A673 (cell line): ENCODE measurements at regions not wholly inside any gene's neighbourhood (a gene's known extent, or its start where the extent isn't known, plus 50 kb on each side); places are given as distances from the start of the nearest gene placed in this dataset.

Source experiments
- BruUV-seq: library from RNA; stranded (reverse); fragments of 400-500 nt; replicated peaks from 2 replicates; lab custom pipeline; 2021; lab: Mats Ljungman, UMichigan
- CTCF ChIA-PET: fragments of 300-600 bp; sonication (Branson Sonifier 250); formaldehyde crosslinking; loops from one replicate; lab custom pipeline; 2022; ENCODE audit warnings: antibody characterized with exemption; lab: Charles Lee
- POLR2A ChIA-PET: fragments of 300-600 bp; sonication (Branson Sonifier 250); formaldehyde crosslinking; loops from one replicate; lab custom pipeline; 2022; ENCODE audit warnings: antibody characterized with exemption; ENCODE audit not compliant: low non-redundant PET; lab: Charles Lee
- DNase-seq: peaks from one replicate; pipeline ENCODE4 v3.0.0-alpha.2; 2015; ENCODE audit warnings: low spot score
- H3K27ac ChIP-seq: fragments of 200-600 bp; sonication (generic); 2 replicates; pipeline ENCODE4 v1.5.1; 2016; ENCODE audit warnings: mixed run types, low read depth, mild to moderate bottlenecking, mixed read lengths, antibody characterized with exemption, low read length; ENCODE audit not compliant: poor library complexity, severe bottlenecking
- H3K27me3 ChIP-seq: fragments of 200-600 bp; sonication (generic); replicated peaks from 2 replicates; pipeline ENCODE4 v1.6.1; 2017; ENCODE audit warnings: mixed run types, low read depth, mild to moderate bottlenecking, mixed read lengths, antibody characterized with exemption, low read length; ENCODE audit not compliant: insufficient read depth, poor library complexity
- H3K36me3 ChIP-seq: fragments of 200-600 bp; sonication (generic); 2 replicates; pipeline ENCODE4 v1.6.1; 2016; ENCODE audit warnings: mixed run types, mild to moderate bottlenecking, mixed read lengths, antibody characterized with exemption, low read length; ENCODE audit not compliant: insufficient read depth, poor library complexity, severe bottlenecking
- H3K4me1 ChIP-seq: fragments of 200-600 bp; sonication (generic); 2 replicates; pipeline ENCODE4 v1.6.1; 2017; ENCODE audit warnings: mixed run types, mild to moderate bottlenecking, mixed read lengths, antibody characterized with exemption, low read length; ENCODE audit not compliant: insufficient read depth, poor library complexity, severe bottlenecking
- H3K4me3 ChIP-seq: fragments of 200-600 bp; sonication (generic); 2 replicates; pipeline ENCODE4 v1.5.1; 2016; ENCODE audit warnings: low read depth, mixed run types, mild to moderate bottlenecking, mixed read lengths, low read length; ENCODE audit not compliant: poor library complexity, severe bottlenecking
- H3K9me3 ChIP-seq: fragments of 200-600 bp; sonication (generic); 2 replicates; pipeline ENCODE4 v1.6.1; 2016; ENCODE audit warnings: mixed run types, low read depth, mild to moderate bottlenecking, mixed read lengths, antibody characterized with exemption, low read length; ENCODE audit not compliant: poor library complexity, severe bottlenecking
- EZH2 ChIP-seq: fragments of 200-600 bp; sonication (generic); IDR thresholded peaks from 2 replicates; pipeline ENCODE4 v1.6.1; 2017; ENCODE audit warnings: borderline replicate concordance, low read depth, mild to moderate bottlenecking, mixed read lengths, antibody characterized with exemption, low read length; ENCODE audit not compliant: poor library complexity, severe bottlenecking
- intact Hi-C: fragments of 100-400 bp; cut with micrococcal nuclease; formaldehyde crosslinking; loops from one replicate; pipeline ENCODE4 v1.10.0; 2022; ENCODE audit not compliant: unreplicated experiment
- TF ChIP-seq, protein P1 (sequence below): fragments of 300-800, 200-600 bp; sonication (generic); conservative IDR thresholded peaks from 2 replicates; pipeline ENCODE4 v1.5.1; 2017; ENCODE audit warnings: low read depth, mild to moderate bottlenecking, antibody characterized with exemption, low read length, moderate library complexity, mixed read lengths

DNA sequence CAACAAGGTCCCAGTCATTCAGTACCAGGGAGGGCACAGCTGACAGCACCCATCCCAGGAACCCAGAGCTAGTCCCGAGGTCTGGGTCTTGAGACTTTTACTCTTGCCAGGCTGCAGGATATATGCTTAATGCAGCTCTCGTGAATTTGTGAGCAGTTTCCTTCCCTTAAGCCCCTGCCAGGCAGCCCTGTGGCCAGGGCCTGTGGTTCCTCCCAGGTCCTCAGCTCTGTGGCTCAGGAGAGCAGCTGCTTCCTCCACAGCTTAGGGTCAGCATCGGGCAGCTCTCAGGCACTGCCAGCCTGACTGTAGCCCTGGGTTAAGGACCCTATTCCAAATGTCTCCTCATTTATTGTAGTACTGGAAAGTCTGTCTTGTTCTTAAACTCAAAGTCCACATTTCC is 1384.8 kb downstream of the RPIA start:
- Histone ChIP-seq H3K27me3 (peaks cover 3% of the 10 kb centered on the region), H3K9me3 (no peaks in the 10 kb centered on the region), H3K4me3 (no peak overlapping the region), H3K36me3 (no peaks in the 10 kb centered on the region), H3K4me1 (no peaks in the 10 kb centered on the region), H3K27ac (no peak overlapping the region)
- ChIA-PET POLR2A (no interaction called here), CTCF (no interaction called here)
- BruUV-seq, result no TSS peak
- TF ChIP-seq EZH2, result no peak
- TF ChIP-seq, protein P1, sequence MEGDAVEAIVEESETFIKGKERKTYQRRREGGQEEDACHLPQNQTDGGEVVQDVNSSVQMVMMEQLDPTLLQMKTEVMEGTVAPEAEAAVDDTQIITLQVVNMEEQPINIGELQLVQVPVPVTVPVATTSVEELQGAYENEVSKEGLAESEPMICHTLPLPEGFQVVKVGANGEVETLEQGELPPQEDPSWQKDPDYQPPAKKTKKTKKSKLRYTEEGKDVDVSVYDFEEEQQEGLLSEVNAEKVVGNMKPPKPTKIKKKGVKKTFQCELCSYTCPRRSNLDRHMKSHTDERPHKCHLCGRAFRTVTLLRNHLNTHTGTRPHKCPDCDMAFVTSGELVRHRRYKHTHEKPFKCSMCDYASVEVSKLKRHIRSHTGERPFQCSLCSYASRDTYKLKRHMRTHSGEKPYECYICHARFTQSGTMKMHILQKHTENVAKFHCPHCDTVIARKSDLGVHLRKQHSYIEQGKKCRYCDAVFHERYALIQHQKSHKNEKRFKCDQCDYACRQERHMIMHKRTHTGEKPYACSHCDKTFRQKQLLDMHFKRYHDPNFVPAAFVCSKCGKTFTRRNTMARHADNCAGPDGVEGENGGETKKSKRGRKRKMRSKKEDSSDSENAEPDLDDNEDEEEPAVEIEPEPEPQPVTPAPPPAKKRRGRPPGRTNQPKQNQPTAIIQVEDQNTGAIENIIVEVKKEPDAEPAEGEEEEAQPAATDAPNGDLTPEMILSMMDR, result no peak
- DNase-seq, result no peak
- intact Hi-C loops, result no loop called here

DNA sequence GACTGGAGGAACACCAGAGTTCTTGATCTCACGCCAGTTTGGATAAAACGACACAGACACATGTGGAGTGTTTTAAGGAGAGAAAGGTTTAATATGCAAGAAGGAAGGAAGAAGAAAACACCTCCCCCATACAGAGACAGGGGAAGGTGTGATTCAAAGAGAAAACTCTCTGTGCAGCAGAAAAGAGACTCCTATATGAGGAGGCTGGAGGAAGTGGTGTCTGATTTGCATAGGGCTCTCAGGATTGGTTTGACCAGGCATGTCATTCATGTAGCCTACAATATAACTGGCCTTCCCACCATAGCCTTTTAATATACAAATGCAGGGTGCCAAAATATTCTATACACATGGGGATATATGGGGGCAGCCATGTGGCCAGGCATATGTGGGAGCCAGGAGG is 1386.5 kb downstream of the RPIA start:
- no peaks in the 10 kb centered on the region for H3K9me3 ChIP-seq
- CTCF ChIA-PET, result no interaction called here
- H3K36me3 ChIP-seq, result no peaks in the 10 kb centered on the region
- H3K27ac ChIP-seq, result no peak overlapping the region
- POLR2A ChIA-PET, result no interaction called here
- peaks cover 3% of the 10 kb centered on the region for H3K27me3 ChIP-seq
- intact Hi-C loops, result no loop called here
- no peaks in the 10 kb centered on the region for H3K4me1 ChIP-seq
- TF ChIP-seq, protein P1, result no peak
- TF ChIP-seq EZH2, result no peak
- BruUV-seq, result no TSS peak
- no peak overlapping the region for H3K4me3 ChIP-seq
- DNase-seq, result no peak

DNA sequence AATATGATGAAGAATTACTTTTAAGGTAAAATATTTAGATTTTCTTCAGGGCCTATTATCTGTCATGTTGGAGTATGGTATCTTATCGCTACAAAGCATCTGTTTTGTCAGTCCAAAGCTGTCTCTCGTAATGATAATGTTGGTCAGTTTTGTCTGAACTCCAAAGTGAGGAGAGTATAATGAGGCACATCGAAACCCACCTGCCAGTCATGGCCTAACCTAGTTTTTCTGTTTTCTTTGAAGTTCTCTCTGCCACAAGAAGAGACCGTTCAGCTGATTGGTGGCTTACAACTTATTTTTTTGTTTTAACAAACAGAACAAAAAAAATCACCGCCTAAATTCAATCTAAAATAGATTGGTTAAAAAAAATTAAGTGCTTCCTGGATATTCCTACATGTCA is 1387.9 kb downstream of the RPIA start:
- Histone ChIP-seq H3K27me3 (peaks cover 3% of the 10 kb centered on the region), H3K4me3 (no peak overlapping the region), H3K27ac (no peak overlapping the region), H3K36me3 (no peaks in the 10 kb centered on the region), H3K4me1 (no peaks in the 10 kb centered on the region), H3K9me3 (no peaks in the 10 kb centered on the region)
- intact Hi-C loops, result no loop called here
- BruUV-seq, result no TSS peak
- TF ChIP-seq, protein P1, result no peak
- TF ChIP-seq EZH2, result no peak
- no peak for DNase-seq
- ChIA-PET CTCF (no interaction called here), POLR2A (no interaction called here)
